ENCODE measurements at regions not wholly inside any gene's neighbourhood (a gene's known extent, or its start where the extent isn't known, plus 50 kb on each side); places are given as distances from the start of the nearest gene placed in this dataset.
"Not testable (repeated sequence)": the region's sequence is repeated elsewhere in the genome, so short reads cannot be mapped to it uniquely, and the experiment has no call there.

- DNase-seq = not testable (repeated sequence)
These were observed 82.5 kb downstream of the POTEH start for GRCh38 chr22:15772337-15772736.

- not testable (repeated sequence) for DNase-seq
These were observed 85.3 kb downstream of the POTEH start for GRCh38 chr22:15775118-15775517.

GRCh38 chr22:15775670-15776669 is 86.1 kb downstream of the POTEH start:
- not testable (repeated sequence) for DNase-seq

GRCh38 chr22:15776727-15777126 is 86.9 kb downstream of the POTEH start:
- DNase-seq = not testable (repeated sequence)

- not testable (repeated sequence) for DNase-seq
These were observed 87.3 kb downstream of the POTEH start for GRCh38 chr22:15777150-15777549.

GRCh38 chr22:15777557-15777956 is 87.7 kb downstream of the POTEH start:
- DNase-seq = not testable (repeated sequence)

- not testable (repeated sequence) for DNase-seq
These were observed 88.5 kb downstream of the POTEH start for GRCh38 chr22:15778366-15778765.

- not testable (repeated sequence) for DNase-seq
These were observed 91.8 kb downstream of the POTEH start for GRCh38 chr22:15781652-15782051.

GRCh38 chr22:15782933-15783332 is 93.1 kb downstream of the POTEH start:
- not testable (repeated sequence) for DNase-seq

- DNase-seq = not testable (repeated sequence)
These were observed 94.7 kb downstream of the POTEH start for GRCh38 chr22:15784383-15785085.

GRCh38 chr22:15786942-15787733 is 97.3 kb downstream of the POTEH start:
- not testable (repeated sequence) for DNase-seq

GRCh38 chr22:15791557-15791956 is 101.7 kb downstream of the POTEH start:
- DNase-seq = not testable (repeated sequence)

GRCh38 chr22:15799935-15800334 is 110.1 kb downstream of the POTEH start:
- DNase-seq = not testable (repeated sequence)

- DNase-seq = peak; percentile 20
These were observed 121.3 kb downstream of the POTEH start for GRCh38 chr22:15811141-15811540.

GRCh38 chr22:15815783-15816182 is 126.0 kb downstream of the POTEH start:
- not testable (repeated sequence) for DNase-seq

- DNase-seq = not testable (repeated sequence)
These were observed 126.6 kb downstream of the POTEH start for GRCh38 chr22:15816470-15816869.

GRCh38 chr22:15817264-15817663 is 127.4 kb downstream of the POTEH start:
- not testable (repeated sequence) for DNase-seq

GRCh38 chr22:15819886-15820285 is 130.1 kb downstream of the POTEH start:
- not testable (repeated sequence) for DNase-seq

GRCh38 chr22:15821088-15821487 is 131.3 kb downstream of the POTEH start:
- not testable (repeated sequence) for DNase-seq

GRCh38 chr22:15822001-15822400 is 132.2 kb downstream of the POTEH start:
- not testable (repeated sequence) for DNase-seq

- DNase-seq = not testable (repeated sequence)
These were observed 133.4 kb downstream of the POTEH start for GRCh38 chr22:15823178-15823577.

GRCh38 chr22:15832235-15832634 is 142.4 kb downstream of the POTEH start:
- DNase-seq = not testable (repeated sequence)

GRCh38 chr22:15835729-15836128 is 145.9 kb downstream of the POTEH start:
- not testable (repeated sequence) for DNase-seq
